Left lung (tissue), 4 donors: ENCODE measurements at regions not wholly inside any gene's neighbourhood (a gene's known extent, or its start where the extent isn't known, plus 50 kb on each side); places are given as distances from the start of the nearest gene placed in this dataset.
"Not testable (repeated sequence)": the region's sequence is repeated elsewhere in the genome, so short reads cannot be mapped to it uniquely, and the experiment has no call there.

Experiments used
- ATAC-seq: fragments of 200-7000 bp; cut with Tn5 transposase; one replicate; pipeline ENCODE4 v1.9.1; 2020; ENCODE audit warnings: moderate library complexity
- DNase-seq, 4 donors: peaks; one replicate each; pipeline ENCODE4 v3.0.0-alpha.2; 2013 to 2020
- H3K27ac ChIP-seq, 2 donors: fragments of 200-600 bp; sonication (generic) in 1 of 2; one replicate each; pipeline versions ENCODE4 v1.5.0 to v1.8.0; 2020 to 2021
- H3K27me3 ChIP-seq, 2 donors: fragments of 200-600 bp; sonication (generic) in 1 of 2; one replicate each; pipeline versions ENCODE4 v1.5.0 to v1.8.0; 2020 to 2021
- H3K36me3 ChIP-seq, 2 donors: fragments of 200-600 bp; sonication (generic) in 1 of 2; one replicate each; pipeline versions ENCODE4 v1.5.0 to v1.8.0; 2020 to 2021
- H3K4me1 ChIP-seq, 2 donors: fragments of 200-600 bp; one replicate each; pipeline ENCODE4 v1.8.0; 2021
- H3K4me3 ChIP-seq, 2 donors: fragments of 200-600 bp; sonication (generic) in 1 of 2; one replicate each; pipeline versions ENCODE4 v1.5.0 to v1.8.0; 2020 to 2021; ENCODE audit warnings: mild to moderate bottlenecking in 1 of 2
- H3K9me3 ChIP-seq, 2 donors: fragments of 200-600 bp; sonication (generic) in 1 of 2; one replicate each; pipeline versions ENCODE4 v1.5.0 to v1.8.0; 2020 to 2021
- intact Hi-C, 2 donors: fragments of 100-400 bp; cut with DNase I; formaldehyde crosslinking; loops; one replicate each; pipeline versions ENCODE4 v1.11.2 to v1.14.2; 2022
- TF ChIP-seq, protein P1 (sequence below), 2 donors: fragments of 200-600 bp; sonication (generic) in 1 of 2; IDR thresholded peaks; one replicate each; pipeline versions ENCODE4 v1.5.0 to v1.8.0; 2021; ENCODE audit warnings: antibody characterized with exemption in 2 of 2
- donor health status: DM: no; HTN: yes; CAD: no.
- donor health status: DM: no; HTN: no; CAD: no.

DNA sequence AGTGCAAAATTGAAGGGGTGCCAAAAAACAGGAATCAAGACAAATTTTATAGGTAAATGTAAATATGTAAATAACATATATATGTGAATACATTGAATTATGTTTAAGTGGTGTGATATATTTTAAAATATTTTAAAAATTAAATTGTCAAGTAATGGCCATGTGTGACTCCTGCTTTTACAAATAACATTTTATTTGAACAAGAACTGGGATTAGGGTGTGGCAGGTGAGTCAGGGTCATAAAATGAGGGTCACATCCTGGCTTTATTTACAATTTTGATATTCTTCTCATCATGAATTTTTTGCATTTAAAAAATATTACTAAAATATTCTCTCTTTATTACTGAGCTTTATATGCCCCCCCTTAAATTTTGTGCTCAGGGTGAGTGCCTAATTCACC, 601.1 kb upstream of the MAN1A1 start:
- no peaks in the 10 kb centered on the region for H3K27me3 ChIP-seq
- intact Hi-C loops, result no loop called here
- no peak for DNase-seq
- TF ChIP-seq, protein P1, sequence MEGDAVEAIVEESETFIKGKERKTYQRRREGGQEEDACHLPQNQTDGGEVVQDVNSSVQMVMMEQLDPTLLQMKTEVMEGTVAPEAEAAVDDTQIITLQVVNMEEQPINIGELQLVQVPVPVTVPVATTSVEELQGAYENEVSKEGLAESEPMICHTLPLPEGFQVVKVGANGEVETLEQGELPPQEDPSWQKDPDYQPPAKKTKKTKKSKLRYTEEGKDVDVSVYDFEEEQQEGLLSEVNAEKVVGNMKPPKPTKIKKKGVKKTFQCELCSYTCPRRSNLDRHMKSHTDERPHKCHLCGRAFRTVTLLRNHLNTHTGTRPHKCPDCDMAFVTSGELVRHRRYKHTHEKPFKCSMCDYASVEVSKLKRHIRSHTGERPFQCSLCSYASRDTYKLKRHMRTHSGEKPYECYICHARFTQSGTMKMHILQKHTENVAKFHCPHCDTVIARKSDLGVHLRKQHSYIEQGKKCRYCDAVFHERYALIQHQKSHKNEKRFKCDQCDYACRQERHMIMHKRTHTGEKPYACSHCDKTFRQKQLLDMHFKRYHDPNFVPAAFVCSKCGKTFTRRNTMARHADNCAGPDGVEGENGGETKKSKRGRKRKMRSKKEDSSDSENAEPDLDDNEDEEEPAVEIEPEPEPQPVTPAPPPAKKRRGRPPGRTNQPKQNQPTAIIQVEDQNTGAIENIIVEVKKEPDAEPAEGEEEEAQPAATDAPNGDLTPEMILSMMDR (IDR thresholded peaks at IDR 0.05), result no peak
- no peak overlapping the region for H3K27ac ChIP-seq
- H3K4me1 ChIP-seq, result no peaks in the 10 kb centered on the region
- H3K36me3 ChIP-seq, result no peaks in the 10 kb centered on the region
- ATAC-seq, result no peak
- H3K4me3 ChIP-seq, result no peak overlapping the region
- no peaks in the 10 kb centered on the region for H3K9me3 ChIP-seq

DNA sequence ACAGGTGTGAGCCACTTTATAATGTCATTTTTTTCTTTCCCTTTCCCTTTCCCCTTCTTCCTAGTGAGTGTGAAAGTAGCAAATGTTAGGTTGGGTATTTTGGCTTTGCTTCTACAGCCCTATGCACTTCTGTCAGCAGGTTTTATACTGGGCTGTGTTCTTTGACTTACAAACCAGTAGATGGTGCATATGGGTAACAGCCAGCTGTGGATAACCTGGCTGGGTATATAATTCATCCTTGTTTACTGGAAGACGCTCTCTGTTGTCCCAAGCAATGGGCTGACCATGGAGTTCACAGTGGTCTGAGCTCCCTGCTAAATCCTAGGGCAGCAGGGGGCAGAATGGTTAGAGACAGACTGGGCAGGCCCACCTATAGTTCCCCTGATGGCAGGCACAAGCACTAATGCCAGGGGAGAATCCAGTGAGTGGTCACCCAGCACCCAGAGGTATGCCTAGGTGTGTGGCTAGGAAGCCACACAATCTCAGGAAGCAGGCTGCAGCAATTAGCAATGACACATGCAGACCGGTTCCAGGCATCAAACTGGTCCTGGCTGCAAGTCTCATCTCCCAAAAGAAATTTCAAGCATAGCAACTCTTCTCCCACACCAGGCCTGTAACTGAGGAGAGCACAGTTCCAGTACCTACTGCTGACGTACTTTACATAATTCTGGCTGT, 592.7 kb upstream of the MAN1A1 start:
- DNase-seq (no peak), ATAC-seq (no peak)
- Histone ChIP-seq H3K36me3 (no peaks in the 10 kb centered on the region), H3K4me3 (no peak overlapping the region), H3K4me1 (no peaks in the 10 kb centered on the region), H3K27me3 (no peaks in the 10 kb centered on the region), H3K9me3 (peaks cover 0 to 6% of the 10 kb centered on the region in 2 donors), H3K27ac (no peak overlapping the region)
- TF ChIP-seq, protein P1 (IDR thresholded peaks at IDR 0.05), result no peak
- intact Hi-C loops, result no loop called here

DNA sequence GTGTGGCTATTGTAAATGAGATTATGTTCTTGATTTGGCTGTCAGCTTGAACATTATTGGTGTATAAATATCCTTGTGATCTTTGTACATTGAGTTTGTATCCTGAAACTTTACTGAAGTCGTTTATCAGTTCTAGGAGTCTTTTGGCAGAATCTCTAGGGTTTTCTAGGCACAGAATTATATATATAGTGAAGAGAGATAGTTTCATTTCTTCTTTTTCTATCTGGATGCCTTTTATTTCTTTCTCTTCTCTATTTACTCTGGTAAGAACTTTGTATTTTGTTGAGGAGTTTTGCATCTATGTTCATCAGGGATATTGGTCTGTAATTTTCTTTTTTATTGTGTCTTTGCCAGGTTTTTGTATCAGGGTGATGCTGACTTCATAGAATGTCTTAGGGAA, 589.2 kb upstream of the MAN1A1 start:
- H3K4me3 ChIP-seq, result no peak overlapping the region
- intact Hi-C loops, result no loop called here
- H3K36me3 ChIP-seq, result no peaks in the 10 kb centered on the region
- no peak overlapping the region for H3K27ac ChIP-seq
- peaks cover 0 to 6% of the 10 kb centered on the region in 2 donors for H3K9me3 ChIP-seq
- DNase-seq (no peak), ATAC-seq (no peak)
- no peaks in the 10 kb centered on the region for H3K27me3 ChIP-seq
- no peaks in the 10 kb centered on the region for H3K4me1 ChIP-seq
- TF ChIP-seq, protein P1 (IDR thresholded peaks at IDR 0.05), result no peak

DNA sequence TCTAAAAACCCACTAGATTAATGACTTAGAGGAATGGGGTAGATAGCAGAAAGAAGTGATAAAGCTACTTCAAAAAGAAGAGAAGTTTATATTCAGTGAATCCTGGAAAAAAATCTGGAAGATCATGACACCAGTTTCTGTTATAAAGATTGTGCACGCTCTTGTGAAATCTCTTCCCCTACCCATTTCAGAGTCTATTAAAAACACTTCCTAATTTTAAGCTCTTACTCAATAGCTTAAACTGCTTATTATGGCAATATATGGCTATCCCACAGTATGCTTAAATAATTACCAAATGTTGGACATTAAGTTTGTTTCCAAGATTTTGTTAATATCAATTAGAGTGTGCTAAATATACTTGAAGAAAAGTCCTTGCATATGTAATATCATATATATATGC, 585.3 kb upstream of the MAN1A1 start:
- TF ChIP-seq, protein P1 (IDR thresholded peaks at IDR 0.05), result no peak
- H3K9me3 ChIP-seq, result peaks cover 0 to 6% of the 10 kb centered on the region in 2 donors
- no peak overlapping the region for H3K4me3 ChIP-seq
- H3K27ac ChIP-seq, result no peak overlapping the region
- no peak for ATAC-seq
- H3K27me3 ChIP-seq, result no peaks in the 10 kb centered on the region
- no peaks in the 10 kb centered on the region for H3K4me1 ChIP-seq
- intact Hi-C loops, result no loop called here
- H3K36me3 ChIP-seq, result no peaks in the 10 kb centered on the region
- no peak for DNase-seq

DNA sequence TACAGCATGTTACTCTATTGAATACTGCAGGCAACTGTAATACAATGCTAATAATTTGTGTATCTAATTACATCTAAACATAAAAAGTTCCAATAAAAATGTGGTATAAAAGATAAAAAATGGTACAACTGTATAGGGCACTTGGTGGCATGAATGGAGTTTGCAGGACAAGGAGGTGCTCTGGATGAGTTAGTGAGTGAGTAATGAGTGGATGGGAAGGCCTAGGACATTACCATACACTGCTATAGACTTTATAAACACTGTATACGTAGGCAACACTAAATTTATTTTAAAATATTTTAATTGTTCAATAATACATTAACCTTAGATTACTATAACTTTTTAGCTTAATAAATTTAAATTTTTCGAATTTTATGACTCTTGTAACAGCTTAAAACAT, 579.6 kb upstream of the MAN1A1 start:
- Histone ChIP-seq H3K9me3 (peaks cover 0 to 21% of the 10 kb centered on the region in 2 donors), H3K4me3 (no peak overlapping the region), H3K4me1 (no peaks in the 10 kb centered on the region), H3K36me3 (no peaks in the 10 kb centered on the region), H3K27me3 (no peaks in the 10 kb centered on the region), H3K27ac (no peak overlapping the region)
- intact Hi-C loops, result no loop called here
- TF ChIP-seq, protein P1 (IDR thresholded peaks at IDR 0.05), result no peak
- ATAC-seq, result no peak
- DNase-seq, result no peak

DNA sequence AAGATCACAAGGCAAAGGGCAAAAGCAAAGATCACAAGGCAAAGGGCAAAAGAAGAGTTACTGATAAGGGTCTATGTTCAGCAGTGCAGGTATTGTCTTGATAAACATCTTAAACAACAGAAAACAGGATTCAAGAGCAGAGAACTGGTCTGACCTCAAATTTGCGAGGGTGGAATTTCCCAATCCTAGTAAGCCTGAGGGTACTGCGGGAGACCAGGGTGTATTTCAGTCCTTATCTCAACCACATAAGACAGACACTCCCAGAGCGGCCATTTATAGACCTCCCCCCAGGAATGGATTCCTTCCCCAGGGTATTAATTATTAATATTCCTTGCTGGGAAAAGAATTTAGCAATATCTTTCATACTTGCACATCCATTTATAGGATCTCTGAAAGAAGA, 575.3 kb upstream of the MAN1A1 start:
- H3K9me3 ChIP-seq, result peaks cover 0 to 64% of the 10 kb centered on the region in 2 donors
- ATAC-seq, result not testable (repeated sequence)

More for the DNA sequence above, 575.3 kb upstream of the MAN1A1 start:
- H3K4me1 ChIP-seq, intact Hi-C loops, H3K27ac ChIP-seq, H3K4me3 ChIP-seq, DNase-seq, H3K36me3 ChIP-seq, H3K27me3 ChIP-seq: not testable (repeated sequence)
